NCI-H146 treated with DMSO at 0.1 percent for 48 hours (cell line): ENCODE measurements at regions not wholly inside any gene's neighbourhood (a gene's known extent, or its start where the extent isn't known, plus 50 kb on each side); places are given as distances from the start of the nearest gene placed in this dataset.
"Not testable (repeated sequence)": the region's sequence is repeated elsewhere in the genome, so short reads cannot be mapped to it uniquely, and the experiment has no call there.

Source experiments
- DNase-seq: peaks from one replicate; lab custom pipeline; 2025; ENCODE audit not compliant: unreplicated experiment; lab: John Stamatoyannopoulos, UW

- no peak for DNase-seq
Observed at GRCh38 chr2:125330133-125330532, 1305.0 kb downstream of the CNTNAP5 start.

GRCh38 chr2:125341353-125341752 lies 1314.6 kb upstream of the GYPC start:
- DNase-seq: no peak

GRCh38 chr2:125353542-125353941 lies 1302.4 kb upstream of the GYPC start:
- DNase-seq: not testable (repeated sequence)

- no peak for DNase-seq
Observed at GRCh38 chr2:125364192-125364983, 1291.6 kb upstream of the GYPC start.

GRCh38 chr2:125364984-125365265 lies 1291.0 kb upstream of the GYPC start:
- DNase-seq: no peak

- no peak for DNase-seq
Observed at GRCh38 chr2:125371867-125372266, 1284.1 kb upstream of the GYPC start.

- DNase-seq: no peak
Observed at GRCh38 chr2:125373293-125373692, 1282.7 kb upstream of the GYPC start.

GRCh38 chr2:125386074-125386473 lies 1269.9 kb upstream of the GYPC start:
- no peak for DNase-seq

GRCh38 chr2:125397535-125398251 lies 1258.3 kb upstream of the GYPC start:
- DNase-seq: no peak

GRCh38 chr2:125398738-125399524 lies 1257.0 kb upstream of the GYPC start:
- no peak for DNase-seq

GRCh38 chr2:125405816-125406215 lies 1250.1 kb upstream of the GYPC start:
- no peak for DNase-seq

- no peak for DNase-seq
Observed at GRCh38 chr2:125408874-125409538, 1247.0 kb upstream of the GYPC start.

- no peak for DNase-seq
Observed at GRCh38 chr2:125418483-125418882, 1237.5 kb upstream of the GYPC start.

- not testable (repeated sequence) for DNase-seq
Observed at GRCh38 chr2:125422198-125422770, 1233.7 kb upstream of the GYPC start.

GRCh38 chr2:125424266-125424785 lies 1231.6 kb upstream of the GYPC start:
- DNase-seq: no peak

- no peak for DNase-seq
Observed at GRCh38 chr2:125427721-125428315, 1228.1 kb upstream of the GYPC start.

GRCh38 chr2:125444106-125444505 lies 1211.9 kb upstream of the GYPC start:
- no peak for DNase-seq

GRCh38 chr2:125445495-125445894 lies 1210.5 kb upstream of the GYPC start:
- no peak for DNase-seq

GRCh38 chr2:125450092-125450491 lies 1205.9 kb upstream of the GYPC start:
- DNase-seq: no peak

- no peak for DNase-seq
Observed at GRCh38 chr2:125455110-125455509, 1200.8 kb upstream of the GYPC start.
